CD14-positive monocyte (primary cell): ENCODE measurements at regions not wholly inside any gene's neighbourhood (a gene's known extent, or its start where the extent isn't known, plus 50 kb on each side); places are given as distances from the start of the nearest gene placed in this dataset.
"Not testable (repeated sequence)": the region's sequence is repeated elsewhere in the genome, so short reads cannot be mapped to it uniquely, and the experiment has no call there.

Experiments used
- DNase-seq, 3 donors: peaks; one replicate each; pipeline ENCODE4 v3.0.0-alpha.2; 2011 to 2022
- H2AFZ ChIP-seq: 2 replicates; pipeline ENCODE4 v1.6.0; 2012; ENCODE audit warnings: mild to moderate bottlenecking, low read depth, low read length, inconsistent platforms; ENCODE audit not compliant: insufficient read depth, poor library complexity, severe bottlenecking
- H3K27ac ChIP-seq, 2 donors: 1 replicate in 1 of 2; 2 replicates in 1 of 2; pipeline ENCODE4 v1.5.1; 2012 to 2013; ENCODE audit warnings: low read length in 2 of 2, control low read depth in 1 of 2, inconsistent platforms in 1 of 2, low read depth in 1 of 2, mild to moderate bottlenecking in 1 of 2
- H3K27me3 ChIP-seq, 2 donors: one replicate each; pipeline versions ENCODE4 v1.6.0 to v1.6.1; 2011 to 2013; ENCODE audit warnings: low read length in 2 of 2; ENCODE audit not compliant: control insufficient read depth in 2 of 2, insufficient read depth in 2 of 2
- H3K36me3 ChIP-seq, 2 donors: replicated peaks in 1 of 2; 1 replicate in 1 of 2; 2 replicates in 1 of 2; pipeline versions ENCODE4 v1.5.1 to v1.6.1; 2012 to 2013; ENCODE audit warnings: low read length in 2 of 2, control low read depth in 1 of 2, inconsistent platforms in 1 of 2, mild to moderate bottlenecking in 1 of 2; ENCODE audit not compliant: insufficient read depth in 2 of 2, control insufficient read depth in 1 of 2
- H3K4me1 ChIP-seq, 2 donors: 1 replicate in 1 of 2; 2 replicates in 1 of 2; pipeline versions ENCODE4 v1.5.1 to v1.6.1; 2012 to 2013; ENCODE audit warnings: low read length in 2 of 2, control low read depth in 1 of 2, inconsistent platforms in 1 of 2, mild to moderate bottlenecking in 1 of 2, moderate library complexity in 1 of 2; ENCODE audit not compliant: insufficient read depth in 2 of 2, control insufficient read depth in 1 of 2
- H3K4me2 ChIP-seq: replicated peaks from 2 replicates; pipeline ENCODE3; 2012; ENCODE audit warnings: low read length, moderate library complexity, mild to moderate bottlenecking; ENCODE audit not compliant: poor library complexity, severe bottlenecking; ENCODE audit errors: extremely low read depth
- H3K4me3 ChIP-seq, 3 experiments: fragments of 200-600 bp in 1 of 3; sonication (generic) in 1 of 3; replicated peaks in 1 of 3; 1 replicate in 2 of 3; 2 replicates in 1 of 3; pipeline ENCODE4 v1.5.1; 2011 to 2013; ENCODE audit warnings: low read length in 3 of 3, mild to moderate bottlenecking in 3 of 3, control low read depth in 2 of 3, low read depth in 2 of 3, inconsistent platforms in 1 of 3, moderate library complexity in 1 of 3
- H3K79me2 ChIP-seq: 2 replicates; pipeline ENCODE4 v1.6.0; 2012; ENCODE audit warnings: mild to moderate bottlenecking, control low read depth, inconsistent platforms, low read length, moderate library complexity; ENCODE audit not compliant: insufficient read depth
- H3K9ac ChIP-seq: 2 replicates; pipeline ENCODE4 v1.6.0; 2017; ENCODE audit warnings: low read length, mild to moderate bottlenecking; ENCODE audit not compliant: insufficient read depth, poor library complexity, severe bottlenecking
- H3K9me3 ChIP-seq, 2 donors: replicated peaks in 1 of 2; 1 replicate in 1 of 2; 2 replicates in 1 of 2; pipeline versions ENCODE4 v1.5.1 to v1.6.1; 2012 to 2013; ENCODE audit warnings: low read length in 2 of 2, control low read depth in 1 of 2; ENCODE audit not compliant: control insufficient read depth in 1 of 2, insufficient read depth in 1 of 2
- H4K20me1 ChIP-seq: 2 replicates; pipeline ENCODE4 v1.6.0; 2012; ENCODE audit warnings: mild to moderate bottlenecking, low read length, control low read depth, moderate library complexity; ENCODE audit not compliant: insufficient read depth
- H3K27ac Mint-ChIP-seq, 7 donors: one replicate each; pipeline ENCODE4 v1.8.0; 2020; ENCODE audit warnings: mild to moderate bottlenecking in 7 of 7, mixed read lengths in 7 of 7, moderate library complexity in 6 of 7, inconsistent platforms in 2 of 7
- H3K27me3 Mint-ChIP-seq, 3 donors: one replicate each; pipeline ENCODE4 v1.8.0; 2021 to 2022; ENCODE audit warnings: low read depth in 3 of 3, mild to moderate bottlenecking in 3 of 3, mixed read lengths in 3 of 3, moderate library complexity in 3 of 3, inconsistent platforms in 1 of 3
- H3K36me3 Mint-ChIP-seq, 2 donors: one replicate each; pipeline ENCODE4 v1.8.0; 2020; ENCODE audit warnings: mixed read lengths in 2 of 2, inconsistent platforms in 1 of 2, mild to moderate bottlenecking in 1 of 2
- H3K4me1 Mint-ChIP-seq: one replicate; pipeline ENCODE4 v1.8.0; 2020; ENCODE audit warnings: mild to moderate bottlenecking, mixed read lengths
- H3K4me3 Mint-ChIP-seq, 2 donors: one replicate each; pipeline ENCODE4 v1.8.0; 2020; ENCODE audit warnings: mild to moderate bottlenecking in 2 of 2, mixed read lengths in 2 of 2, moderate library complexity in 1 of 2
- H3K9me3 Mint-ChIP-seq, 7 donors: one replicate each; pipeline ENCODE4 v1.8.0; 2020 to 2022; ENCODE audit warnings: mixed read lengths in 7 of 7, mild to moderate bottlenecking in 6 of 7, moderate library complexity in 6 of 7, inconsistent platforms in 2 of 7
- CTCF ChIP-seq: fragments of 200-600 bp; IDR thresholded peaks from one replicate; pipeline ENCODE4 v1.8.0; 2022; ENCODE audit warnings: antibody characterized with exemption, mild to moderate bottlenecking
- WGBS: methylation state at CpG from one replicate; pipeline ENCODE4 v1.1.5; 2013; ENCODE audit warnings: missing lambda C conversion rate; ENCODE audit not compliant: insufficient coverage; 5-methylcytosine and 5-hydroxymethylcytosine counted together
- intact Hi-C, 2 donors: fragments of 100-400 bp; cut with micrococcal nuclease; formaldehyde crosslinking; loops; one replicate each; pipeline versions ENCODE4 v1.15.0 to v1.15.1; 2023

GRCh38 chr2:16927398-16927797 lies 261.8 kb upstream of the CYRIA start:
- Mint-ChIP-seq H3K9me3 (peaks cover 0 to 12% (median 8%) of the 10 kb centered on the region in 7 donors), H3K27me3 (no peaks in the 10 kb centered on the region), H3K4me3 (no peak overlapping the region), H3K27ac (no peak overlapping the region), H3K4me1 (no peaks in the 10 kb centered on the region), H3K36me3 (no peaks in the 10 kb centered on the region)
- H3K27me3 ChIP-seq: no peaks in the 10 kb centered on the region
- no peak for DNase-seq
- H3K4me2 ChIP-seq: no peak overlapping the region
- H3K79me2 ChIP-seq: no peaks in the 10 kb centered on the region
- 100% methylated on average over 1 of the region's 1 CpG for WGBS
- H3K4me3 ChIP-seq: no peak overlapping the region
- H4K20me1 ChIP-seq: no peaks in the 10 kb centered on the region
- no peak overlapping the region for H2AFZ ChIP-seq
- peaks cover 0 to 4% of the 10 kb centered on the region in 2 donors for H3K9me3 ChIP-seq
- no peaks in the 10 kb centered on the region for H3K36me3 ChIP-seq
- no peak overlapping the region for H3K27ac ChIP-seq
- H3K9ac ChIP-seq: no peak overlapping the region
- intact Hi-C loops: no loop called here
- H3K4me1 ChIP-seq: no peaks in the 10 kb centered on the region
- TF ChIP-seq CTCF: no peak

DNA sequence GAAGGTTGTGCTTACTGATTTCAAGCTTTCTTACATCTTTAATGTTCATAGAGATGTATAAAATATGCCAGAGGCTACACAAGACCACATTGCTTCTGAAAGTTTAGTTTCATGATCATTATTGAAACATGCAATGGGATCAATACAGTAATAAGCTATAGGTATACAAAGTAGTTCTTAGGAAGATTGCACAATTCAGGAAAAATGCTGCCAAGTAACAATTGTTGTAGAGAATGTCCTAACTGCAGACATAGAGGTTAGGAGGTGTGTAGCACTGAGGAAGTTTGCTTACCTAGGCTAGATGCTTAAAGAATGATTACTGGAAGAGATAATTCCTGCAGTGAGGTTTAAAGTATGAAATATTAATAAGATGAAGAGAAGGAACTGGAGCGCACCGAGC lies 259.5 kb upstream of the CYRIA start:
- Histone ChIP-seq H3K79me2 (no peaks in the 10 kb centered on the region), H3K27ac (no peak overlapping the region), H3K4me2 (no peak overlapping the region), H3K4me1 (no peaks in the 10 kb centered on the region), H3K36me3 (no peaks in the 10 kb centered on the region), H3K9ac (no peak overlapping the region), H3K27me3 (no peaks in the 10 kb centered on the region), H3K9me3 (peaks cover 0 to 4% of the 10 kb centered on the region in 2 donors), H2AFZ (no peak overlapping the region), H4K20me1 (no peaks in the 10 kb centered on the region), H3K4me3 (no peak overlapping the region)
- intact Hi-C loops: no loop called here
- Mint-ChIP-seq H3K27ac (no peak overlapping the region), H3K36me3 (no peaks in the 10 kb centered on the region), H3K4me3 (no peak overlapping the region), H3K9me3 (peaks cover 0 to 13% (median 10%) of the 10 kb centered on the region in 7 donors), H3K27me3 (peaks cover 0 to 2% (median 0%) of the 10 kb centered on the region in 3 donors), H3K4me1 (no peaks in the 10 kb centered on the region)
- no peak for DNase-seq
- WGBS: 100% methylated on average over 2 of the region's 2 CpGs
- TF ChIP-seq CTCF: no peak

- H3K4me1 ChIP-seq, H3K9me3 ChIP-seq, intact Hi-C loops, H3K79me2 ChIP-seq, H3K4me3 ChIP-seq, H4K20me1 ChIP-seq, H3K9me3 Mint-ChIP-seq, H3K27ac ChIP-seq, H3K9ac ChIP-seq, H3K36me3 ChIP-seq, H2AFZ ChIP-seq, H3K4me3 Mint-ChIP-seq, H3K4me1 Mint-ChIP-seq, H3K4me2 ChIP-seq, DNase-seq, H3K27ac Mint-ChIP-seq, H3K27me3 ChIP-seq, H3K36me3 Mint-ChIP-seq, H3K27me3 Mint-ChIP-seq: not testable (repeated sequence)
- no CpG with 5 or more reads among the region's 3 CpGs for WGBS
Observed at GRCh38 chr2:16915341-16915755, 249.7 kb upstream of the CYRIA start.
